Hematopoietic multipotent progenitor cell treated with erythropoietin and hydrocortisone succinate and interleukin-3 and kit ligand, for 4 days (in vitro differentiated cells): ENCODE measurements at regions not wholly inside any gene's neighbourhood (a gene's known extent, or its start where the extent isn't known, plus 50 kb on each side); places are given as distances from the start of the nearest gene placed in this dataset.
"Not testable (repeated sequence)": the region's sequence is repeated elsewhere in the genome, so short reads cannot be mapped to it uniquely, and the experiment has no call there.

Experiments
- DNase-seq: peaks from one replicate; pipeline ENCODE4 v3.0.0-alpha.2; 2015

GRCh38 chr3:152197451-152197850 is 71.3 kb upstream of the MBNL1 start:
- peak; percentile 57 for DNase-seq

GRCh38 chr3:152197937-152198336 is 70.8 kb upstream of the MBNL1 start:
- peak; percentile 72 for DNase-seq

- DNase-seq: no peak
Observed at GRCh38 chr3:152198665-152199064, 70.1 kb upstream of the MBNL1 start.

DNA sequence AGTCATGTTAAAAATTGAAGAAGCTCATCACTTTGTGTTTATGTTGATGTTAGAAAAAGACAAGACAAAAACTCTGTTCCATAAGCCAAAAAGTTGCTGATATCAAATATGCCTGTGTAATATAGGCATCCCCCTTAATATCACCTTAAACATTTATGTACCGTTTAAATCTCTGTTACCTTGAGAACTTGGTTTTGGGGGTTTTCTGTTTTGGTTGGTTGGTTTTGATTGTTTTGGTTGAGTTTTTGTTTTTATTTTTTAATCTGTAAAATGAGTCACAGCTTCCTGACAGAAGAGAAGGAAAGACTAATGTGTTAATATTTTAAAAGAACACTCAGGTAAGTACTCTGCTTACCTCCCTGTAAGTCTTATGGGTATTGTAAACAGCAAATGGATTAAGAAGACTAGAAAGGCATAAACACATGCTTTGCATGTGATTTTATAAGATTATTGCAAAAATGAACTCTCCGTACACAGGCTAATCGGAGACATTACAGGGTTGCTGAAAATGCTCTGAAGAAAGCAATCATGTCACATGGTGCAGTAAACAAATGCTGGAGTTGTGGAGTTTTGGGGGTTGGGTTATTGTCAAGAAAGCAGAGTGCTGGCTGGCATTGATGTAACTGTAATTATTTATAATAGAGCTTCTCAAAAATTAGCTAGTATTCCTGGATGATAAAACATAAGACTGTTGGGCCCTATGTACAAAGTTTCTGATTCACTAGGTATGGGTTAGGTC is 69.5 kb upstream of the MBNL1 start:
- peak; percentile 74 for DNase-seq

- peak; percentile 75 for DNase-seq
Observed at GRCh38 chr3:152200476-152201420, 68.0 kb upstream of the MBNL1 start.

- DNase-seq: peak; percentile 73
Observed at GRCh38 chr3:152202976-152203626, 65.6 kb upstream of the MBNL1 start.

DNA sequence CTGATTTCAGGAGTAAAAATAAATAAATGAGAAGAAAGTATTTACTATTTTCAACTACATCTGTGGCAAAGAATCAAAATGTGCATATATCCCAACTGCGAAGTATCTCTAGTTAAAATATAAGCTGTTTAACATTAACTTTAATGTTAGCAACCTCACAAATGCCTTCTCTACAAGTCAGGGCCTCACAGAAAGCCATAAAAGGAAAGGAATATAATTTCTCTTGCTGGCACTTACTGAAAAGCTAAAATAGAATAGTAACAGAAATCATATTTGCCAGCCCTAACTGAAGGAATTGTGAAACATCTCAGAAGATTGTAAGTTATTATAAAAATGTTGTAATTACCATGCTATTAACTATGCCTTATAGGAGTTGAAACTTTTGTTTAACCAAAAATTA is 65.1 kb upstream of the MBNL1 start:
- no peak for DNase-seq

GRCh38 chr3:152204218-152204617 is 64.5 kb upstream of the MBNL1 start:
- DNase-seq: peak; percentile 37

GRCh38 chr3:152205097-152205593 is 63.6 kb upstream of the MBNL1 start:
- peak; percentile 96 for DNase-seq

GRCh38 chr3:152206243-152206760 is 62.4 kb upstream of the MBNL1 start:
- DNase-seq: no peak

GRCh38 chr3:152208439-152208838 is 60.3 kb upstream of the MBNL1 start:
- peak; percentile 55 for DNase-seq

DNA sequence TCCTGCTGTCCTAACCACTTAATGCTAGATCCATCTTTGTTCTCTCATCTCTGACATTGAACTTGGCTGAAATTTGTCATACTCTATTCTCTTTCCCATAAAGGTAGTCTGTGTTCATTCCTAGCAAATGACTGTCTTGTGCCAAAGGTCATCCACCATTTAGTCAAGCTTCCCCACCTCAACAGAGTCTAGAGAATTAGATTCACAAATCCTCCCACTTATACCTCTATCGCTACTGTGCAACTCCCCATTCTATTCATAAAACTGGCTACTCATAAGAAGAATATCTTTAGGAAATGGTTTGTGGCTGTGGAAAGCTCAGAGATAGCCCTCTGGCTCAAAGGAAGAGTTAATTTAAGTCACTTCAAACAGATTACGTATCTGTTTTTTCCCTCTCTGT is 59.7 kb upstream of the MBNL1 start:
- no peak for DNase-seq

DNA sequence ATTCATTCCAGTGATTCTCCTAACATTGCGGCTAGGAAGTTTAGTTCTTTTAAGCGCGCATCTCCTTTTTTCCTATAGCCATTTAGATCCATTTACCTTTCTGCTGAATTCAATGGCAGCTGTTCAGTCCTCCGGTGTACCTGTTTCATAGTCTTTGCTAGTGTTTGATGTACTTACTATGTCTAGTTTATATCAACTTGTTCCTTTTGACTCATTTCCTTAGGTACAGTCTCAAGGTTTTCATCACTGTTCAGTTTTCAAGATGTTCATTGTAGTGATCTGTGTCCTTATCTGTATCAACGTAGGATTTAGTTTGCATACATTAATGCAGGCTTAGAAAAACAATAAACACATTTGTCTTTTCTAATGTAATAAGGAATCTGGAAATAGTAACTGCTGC is 59.0 kb upstream of the MBNL1 start:
- no peak for DNase-seq

- DNase-seq: no peak
Observed at GRCh38 chr3:152210697-152211096, 58.0 kb upstream of the MBNL1 start.

- DNase-seq: no peak
Observed at GRCh38 chr3:152211655-152212054, 57.1 kb upstream of the MBNL1 start.

DNA sequence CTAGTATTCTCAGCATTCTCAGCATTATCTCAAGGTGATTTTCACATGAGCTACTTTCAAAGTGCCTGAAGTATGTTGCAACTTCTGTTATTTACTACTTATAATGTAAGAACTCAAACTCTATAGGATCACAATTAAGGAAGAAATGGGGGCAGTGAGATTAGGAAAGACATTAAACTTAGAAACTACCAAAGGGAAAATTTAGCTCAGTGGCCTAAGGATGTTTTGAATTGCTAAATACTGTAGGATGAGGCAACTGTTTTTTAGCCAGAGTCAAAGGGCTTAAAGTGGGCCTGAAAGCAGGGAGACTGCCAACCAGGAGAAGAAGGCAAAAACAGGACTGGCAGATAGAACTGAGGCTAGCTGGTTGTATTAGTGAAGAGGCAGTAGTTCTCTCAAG is 55.5 kb upstream of the MBNL1 start:
- DNase-seq: no peak

GRCh38 chr3:152213938-152214337 is 54.8 kb upstream of the MBNL1 start:
- no peak for DNase-seq

GRCh38 chr3:152216960-152217865 is 51.5 kb upstream of the MBNL1 start:
- DNase-seq: not testable (repeated sequence)

GRCh38 chr3:152218602-152219001 is 50.1 kb upstream of the MBNL1 start:
- no peak for DNase-seq
